Stimulated activated CD8-positive, alpha-beta memory T cell treated with anti-CD3 and anti-CD28 coated beads, Interleukin-7, amount 100 ng/mL, for 48 hours (primary cell): ENCODE measurements at regions not wholly inside any gene's neighbourhood (a gene's known extent, or its start where the extent isn't known, plus 50 kb on each side); places are given as distances from the start of the nearest gene placed in this dataset.
A peak's percentile ranks its signal among the peaks of the same experiment; 100 is the strongest.
"Not testable (repeated sequence)": the region's sequence is repeated elsewhere in the genome, so short reads cannot be mapped to it uniquely, and the experiment has no call there.

Source experiments
- DNase-seq, 2 donors: peaks; one replicate each; pipeline ENCODE4 v3.0.0-alpha.2; 2020; ENCODE audit warnings: low read depth in 1 of 2; ENCODE audit errors: extremely low read depth in 1 of 2

- no peak for DNase-seq
Observed at GRCh38 chr1:213324859-213325258, 273.8 kb downstream of the RPS6KC1 start.

- DNase-seq = no peak
Observed at GRCh38 chr1:213325482-213325881, 274.4 kb downstream of the RPS6KC1 start.

GRCh38 chr1:213326281-213327016 is 275.4 kb downstream of the RPS6KC1 start:
- DNase-seq = no peak

- DNase-seq = peak in 1 of 2 donors; percentile 0
Observed at GRCh38 chr1:213327017-213327667, 276.1 kb downstream of the RPS6KC1 start.

GRCh38 chr1:213329406-213330008 is 278.5 kb downstream of the RPS6KC1 start:
- DNase-seq = no peak

- DNase-seq = no peak
Observed at GRCh38 chr1:213330281-213330680, 279.2 kb downstream of the RPS6KC1 start.

GRCh38 chr1:213331631-213332175 is 280.7 kb downstream of the RPS6KC1 start:
- DNase-seq = no peak

- DNase-seq = no peak
Observed at GRCh38 chr1:213332491-213332890, 281.4 kb downstream of the RPS6KC1 start.

- no peak for DNase-seq
Observed at GRCh38 chr1:213333121-213333520, 282.1 kb downstream of the RPS6KC1 start.

- DNase-seq = no peak
Observed at GRCh38 chr1:213335084-213335483, 284.0 kb downstream of the RPS6KC1 start.

GRCh38 chr1:213337025-213337678 is 286.1 kb downstream of the RPS6KC1 start:
- DNase-seq = no peak

GRCh38 chr1:213340593-213340992 is 289.6 kb downstream of the RPS6KC1 start:
- no peak for DNase-seq

GRCh38 chr1:213345621-213346020 is 294.6 kb downstream of the RPS6KC1 start:
- DNase-seq = no peak

GRCh38 chr1:213357403-213357802 is 306.4 kb downstream of the RPS6KC1 start:
- no peak for DNase-seq

- not testable (repeated sequence) for DNase-seq
Observed at GRCh38 chr1:213358368-213358767, 307.3 kb downstream of the RPS6KC1 start.

GRCh38 chr1:213362598-213362997 is 311.6 kb downstream of the RPS6KC1 start:
- DNase-seq = no peak

- no peak for DNase-seq
Observed at GRCh38 chr1:213366141-213366831, 315.2 kb downstream of the RPS6KC1 start.

- no peak for DNase-seq
Observed at GRCh38 chr1:213369465-213369864, 318.4 kb downstream of the RPS6KC1 start.

GRCh38 chr1:213370523-213370922 is 319.5 kb downstream of the RPS6KC1 start:
- DNase-seq = no peak

GRCh38 chr1:213371525-213371846 is 320.4 kb downstream of the RPS6KC1 start:
- no peak for DNase-seq
